Gastrocnemius medialis (tissue), 4 donors: ENCODE measurements at regions not wholly inside any gene's neighbourhood (a gene's known extent, or its start where the extent isn't known, plus 50 kb on each side); places are given as distances from the start of the nearest gene placed in this dataset.

Experiments used
- CTCF ChIP-seq, 5 experiments: fragments of 450-650 bp in 3 of 5; fragments of 200-600 bp in 2 of 5; sonication (generic) in 2 of 5; IDR thresholded peaks in 4 of 5; conservative IDR thresholded peaks in 1 of 5; 1 replicate in 4 of 5; 2 replicates in 1 of 5; pipeline ENCODE4 v1.5.1; 2016 to 2019; ENCODE audit warnings: antibody characterized with exemption in 5 of 5, mild to moderate bottlenecking in 3 of 5, moderate library complexity in 3 of 5
- POLR2A ChIP-seq, 2 donors: fragments of 450-650 bp; IDR thresholded peaks; one replicate each; pipeline ENCODE4 v1.6.1; 2017; ENCODE audit warnings: antibody characterized with exemption in 2 of 2, mild to moderate bottlenecking in 2 of 2, moderate library complexity in 2 of 2

GRCh38 chr3:45311953-45312801 lies 76.2 kb upstream of the LARS2 start:
- TF ChIP-seq CTCF (IDR thresholded peaks at IDR 0.05 in 4 of 5, conservative IDR thresholded peaks at IDR 0.05 in 1 of 5) (no peak), POLR2A (IDR thresholded peaks at IDR 0.05) (no peak)
